Small intestine (tissue), 7 donors: ENCODE measurements at regions not wholly inside any gene's neighbourhood (a gene's known extent, or its start where the extent isn't known, plus 50 kb on each side); places are given as distances from the start of the nearest gene placed in this dataset.

Experiments used
- DNase-seq, 2 donors: peaks; one replicate each; pipeline versions ENCODE4 v3.0.0 to v3.0.0-alpha.2; 2013
- FAIRE-seq: peaks from 2 replicates; lab custom pipeline; 2012; peaks lifted over from hg19 to GRCh38; lab: Jason Lieb, UNC
- H3K27ac ChIP-seq, 3 donors: one replicate each; pipeline ENCODE4 v1.5.1; 2013; ENCODE audit warnings: low read length in 2 of 3, mild to moderate bottlenecking in 2 of 3, control low read depth in 1 of 3, inconsistent platforms in 1 of 3, low read depth in 1 of 3, moderate library complexity in 1 of 3
- H3K27me3 ChIP-seq, 3 donors: one replicate each; pipeline ENCODE4 v1.6.1; 2013; ENCODE audit warnings: low read length in 3 of 3, inconsistent platforms in 1 of 3; ENCODE audit not compliant: control insufficient read depth in 3 of 3, insufficient read depth in 3 of 3
- H3K36me3 ChIP-seq, 3 donors: one replicate each; pipeline ENCODE4 v1.6.1; 2013; ENCODE audit warnings: low read length in 3 of 3, inconsistent platforms in 1 of 3, low read depth in 1 of 3, mild to moderate bottlenecking in 1 of 3, moderate library complexity in 1 of 3; ENCODE audit not compliant: control insufficient read depth in 3 of 3, insufficient read depth in 2 of 3
- H3K4me1 ChIP-seq, 3 donors: one replicate each; pipeline ENCODE4 v1.6.1; 2013; ENCODE audit warnings: low read length in 2 of 3, inconsistent platforms in 1 of 3, low read depth in 1 of 3, mild to moderate bottlenecking in 1 of 3, moderate library complexity in 1 of 3; ENCODE audit not compliant: control insufficient read depth in 3 of 3, insufficient read depth in 2 of 3
- H3K4me3 ChIP-seq, 3 donors: one replicate each; pipeline ENCODE4 v1.5.1; 2013; ENCODE audit warnings: low read length in 3 of 3, control low read depth in 1 of 3, inconsistent platforms in 1 of 3, low read depth in 1 of 3, mild to moderate bottlenecking in 1 of 3, moderate library complexity in 1 of 3
- H3K9me3 ChIP-seq, 2 donors: one replicate each; pipeline ENCODE4 v1.6.1; 2013; ENCODE audit warnings: low read depth in 1 of 2, low read length in 1 of 2; ENCODE audit not compliant: control insufficient read depth in 2 of 2, insufficient read depth in 1 of 2
- WGBS, 3 donors: extraction: QIAGEN DNeasy Blood & Tissue Kit; methylation state at CpG; one replicate each; pipeline ENCODE4 v1.1.7; 2013; 5-methylcytosine and 5-hydroxymethylcytosine counted together
- donor health status: healthy with polysubstance abuse.
- donor health status: control.
- donor health status: control.
- donor health status: Bipolar disorder and iron deficiency.
- donor health status: healthy.

DNA sequence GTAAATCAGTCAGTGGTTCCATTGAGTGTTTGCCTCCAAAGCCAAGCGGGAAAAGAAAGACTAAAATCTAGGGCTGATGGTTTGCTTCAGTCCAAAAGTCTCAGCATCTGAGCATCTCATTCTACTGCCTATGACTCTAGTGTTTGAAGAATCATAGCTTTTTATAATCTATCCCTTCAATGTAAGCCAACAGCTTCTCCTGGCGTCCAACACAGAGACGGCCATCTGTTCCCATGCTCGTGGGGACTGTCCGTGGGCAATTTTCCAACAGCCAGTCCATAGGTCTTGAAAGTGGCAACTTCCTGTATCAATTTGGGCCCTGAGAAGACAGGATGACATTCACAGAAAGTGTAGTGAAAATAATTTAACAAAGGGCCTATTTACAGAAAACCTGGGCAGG lies 544.4 kb upstream of the TMEM132C start:
- H3K4me1 ChIP-seq, result no peaks in the 10 kb centered on the region
- DNase-seq (no peak), FAIRE-seq (no peak)
- no peak overlapping the region for H3K27ac ChIP-seq
- 67 to 87% (median 77%) methylated on average over 5 of the region's 5 CpGs for WGBS, 3 donors
- H3K9me3 ChIP-seq, result no peaks in the 10 kb centered on the region
- H3K4me3 ChIP-seq, result no peak overlapping the region
- no peaks in the 10 kb centered on the region for H3K27me3 ChIP-seq
- no peaks in the 10 kb centered on the region for H3K36me3 ChIP-seq

DNA sequence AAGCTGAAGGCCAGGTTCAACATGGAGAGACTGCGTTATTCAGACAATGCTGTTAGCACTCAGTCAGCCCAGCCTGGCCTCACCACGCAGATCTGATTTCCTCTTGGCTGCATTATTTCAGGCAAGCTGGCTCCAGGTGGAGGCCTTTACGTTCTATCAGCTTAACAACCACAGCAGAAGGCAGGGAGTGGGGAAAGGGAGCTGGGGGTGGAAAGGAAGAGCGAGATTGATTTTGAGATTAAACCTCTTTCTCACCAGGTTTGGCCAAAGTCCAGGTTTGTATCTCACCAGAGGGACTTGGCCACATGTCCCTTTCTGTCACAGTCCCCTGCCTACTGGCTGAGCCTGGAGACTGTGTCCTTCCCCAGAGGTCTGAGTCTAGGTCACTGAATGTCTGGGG lies 543.7 kb upstream of the TMEM132C start:
- 41 to 55% (median 49%) methylated on average over 4 of the region's 4 CpGs for WGBS, 3 donors
- Histone ChIP-seq H3K4me3 (no peak overlapping the region), H3K9me3 (no peaks in the 10 kb centered on the region), H3K36me3 (no peaks in the 10 kb centered on the region), H3K4me1 (no peaks in the 10 kb centered on the region), H3K27me3 (no peaks in the 10 kb centered on the region), H3K27ac (no peak overlapping the region)
- DNase-seq (no peak), FAIRE-seq (no peak)

DNA sequence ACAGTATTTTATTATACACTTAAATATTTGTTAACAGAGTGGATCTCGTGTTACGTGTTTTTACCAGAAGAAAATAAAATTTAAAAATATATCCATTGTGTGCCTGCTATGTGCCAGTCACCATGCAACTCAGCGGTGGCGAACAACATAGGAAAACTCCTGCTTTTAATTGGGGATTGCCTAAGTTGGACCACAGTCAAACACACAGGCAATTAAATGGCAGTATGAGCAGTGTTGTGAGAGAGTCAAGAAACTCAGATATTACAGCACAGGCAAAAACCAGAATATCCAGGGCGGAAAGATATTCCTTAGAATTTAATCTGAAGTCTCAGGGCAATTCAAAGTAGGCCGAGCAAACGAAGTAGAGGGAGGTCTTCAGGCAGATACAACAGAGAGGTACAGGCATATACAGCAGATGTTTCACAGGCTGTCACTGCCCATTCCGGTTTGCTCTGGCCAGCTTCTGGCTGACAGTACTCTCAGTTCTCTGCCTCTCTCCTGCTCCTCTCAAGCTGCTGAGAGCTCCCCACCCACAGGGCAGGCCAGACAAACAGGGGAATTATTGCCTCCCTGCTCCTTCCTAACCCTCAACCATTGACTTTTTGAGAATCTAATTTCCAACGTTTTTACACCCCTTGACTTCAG lies 540.2 kb upstream of the TMEM132C start:
- Histone ChIP-seq H3K27ac (no peak overlapping the region), H3K4me1 (no peaks in the 10 kb centered on the region), H3K4me3 (no peak overlapping the region), H3K36me3 (no peaks in the 10 kb centered on the region), H3K9me3 (no peaks in the 10 kb centered on the region), H3K27me3 (no peaks in the 10 kb centered on the region)
- DNase-seq, result no peak
- FAIRE-seq, result no peak
- 65 to 72% (median 69%) methylated on average over 9 of the region's 9 CpGs for WGBS, 3 donors

DNA sequence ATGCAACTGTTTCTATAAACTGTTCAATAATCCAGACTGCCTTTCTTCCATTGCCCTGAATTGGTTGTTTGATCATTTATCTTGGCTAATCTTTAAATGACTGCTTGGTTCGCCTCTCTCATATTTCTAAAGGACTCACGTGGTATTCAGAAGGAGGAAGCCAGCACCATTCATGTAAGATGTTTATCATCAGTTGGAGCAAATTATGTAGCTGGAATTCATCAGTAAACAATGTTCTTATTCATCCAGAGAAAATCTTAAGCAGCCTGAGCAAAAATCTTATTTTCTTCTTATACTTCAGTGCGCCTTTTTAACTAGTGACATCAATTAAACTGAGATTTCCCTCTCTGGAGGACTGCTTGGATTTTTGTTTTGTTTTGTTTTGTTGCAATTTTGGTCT lies 538.7 kb upstream of the TMEM132C start:
- 54 to 74% (median 68%) methylated on average over 3 of the region's 3 CpGs for WGBS, 3 donors
- FAIRE-seq (no peak), DNase-seq (no peak)
- Histone ChIP-seq H3K27ac (no peak overlapping the region), H3K4me3 (no peak overlapping the region), H3K36me3 (no peaks in the 10 kb centered on the region), H3K9me3 (no peaks in the 10 kb centered on the region), H3K27me3 (no peaks in the 10 kb centered on the region), H3K4me1 (no peaks in the 10 kb centered on the region)

DNA sequence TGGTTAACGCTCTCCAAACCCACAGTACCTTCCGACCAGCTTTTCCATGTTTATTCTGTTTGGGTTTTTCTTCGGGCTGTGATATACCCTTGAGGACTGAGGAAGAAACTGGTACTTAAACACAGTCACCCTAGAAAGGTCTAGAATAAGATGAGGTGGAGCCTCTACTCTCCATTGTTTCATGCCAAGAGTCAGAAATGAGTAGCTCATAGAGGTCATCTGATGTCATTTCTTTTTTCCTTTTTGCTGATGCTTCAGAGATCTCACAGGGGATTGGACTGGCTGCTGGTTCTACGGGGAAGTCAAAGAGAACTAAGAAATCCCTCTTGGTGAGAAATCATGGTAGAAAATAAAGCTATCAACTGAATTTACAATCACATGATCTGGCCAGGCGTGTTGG lies 538.2 kb upstream of the TMEM132C start:
- DNase-seq (no peak), FAIRE-seq (no peak)
- Histone ChIP-seq H3K4me1 (no peaks in the 10 kb centered on the region), H3K4me3 (no peak overlapping the region), H3K36me3 (no peaks in the 10 kb centered on the region), H3K9me3 (no peaks in the 10 kb centered on the region), H3K27ac (no peak overlapping the region), H3K27me3 (no peaks in the 10 kb centered on the region)
- 74 to 84% (median 80%) methylated on average over 5 of the region's 5 CpGs for WGBS, 3 donors

DNA sequence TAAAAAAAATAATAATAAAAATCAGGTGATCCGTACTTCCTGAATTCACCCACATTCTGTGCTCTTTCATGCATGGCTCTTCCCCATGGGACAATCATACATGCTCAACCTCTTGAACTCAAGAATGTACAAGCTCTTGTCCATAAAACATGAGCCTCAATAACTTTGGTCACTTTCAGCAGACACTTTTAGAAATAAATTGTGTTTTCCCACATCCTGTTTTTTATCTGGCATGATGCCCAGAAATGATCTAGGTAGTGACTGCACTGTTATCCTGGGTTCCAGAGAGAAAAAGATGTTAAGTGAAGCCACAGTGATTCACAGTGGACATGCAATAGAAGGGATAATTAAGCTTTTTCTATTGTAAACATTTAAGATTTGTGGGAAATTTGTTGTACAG lies 537.6 kb upstream of the TMEM132C start:
- Histone ChIP-seq H3K9me3 (no peaks in the 10 kb centered on the region), H3K27me3 (no peaks in the 10 kb centered on the region), H3K27ac (no peak overlapping the region), H3K4me3 (no peak overlapping the region), H3K4me1 (no peaks in the 10 kb centered on the region), H3K36me3 (no peaks in the 10 kb centered on the region)
- DNase-seq, result no peak
- WGBS, 3 donors, result 60 to 77% (median 76%) methylated on average over 1 of the region's 1 CpG
- FAIRE-seq, result no peak

DNA sequence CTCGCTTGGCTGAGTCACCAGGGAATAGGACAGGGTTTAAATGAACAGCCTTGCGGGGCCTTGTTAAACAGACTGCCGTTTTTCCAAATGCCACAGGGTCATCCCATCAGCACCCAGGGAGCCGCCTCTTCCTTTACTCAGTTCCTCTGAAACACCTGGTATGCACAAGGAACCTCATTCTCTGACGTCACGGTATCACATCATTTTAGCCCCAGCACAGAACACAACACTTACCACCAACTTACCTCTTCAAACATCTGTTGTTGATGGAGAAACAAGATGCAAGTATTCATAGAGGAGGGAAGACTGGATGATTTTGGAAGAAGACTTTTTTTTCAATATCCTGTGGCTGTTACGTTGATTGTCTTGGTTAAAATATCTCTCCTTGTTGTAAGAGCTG lies 535.3 kb upstream of the TMEM132C start:
- no peak overlapping the region for H3K27ac ChIP-seq
- FAIRE-seq (no peak), DNase-seq (no peak)
- WGBS, 3 donors, result 66 to 77% (median 71%) methylated on average over 7 of the region's 7 CpGs
- no peaks in the 10 kb centered on the region for H3K9me3 ChIP-seq
- no peak overlapping the region for H3K4me3 ChIP-seq
- H3K27me3 ChIP-seq, result no peaks in the 10 kb centered on the region
- H3K4me1 ChIP-seq, result no peaks in the 10 kb centered on the region
- no peaks in the 10 kb centered on the region for H3K36me3 ChIP-seq

DNA sequence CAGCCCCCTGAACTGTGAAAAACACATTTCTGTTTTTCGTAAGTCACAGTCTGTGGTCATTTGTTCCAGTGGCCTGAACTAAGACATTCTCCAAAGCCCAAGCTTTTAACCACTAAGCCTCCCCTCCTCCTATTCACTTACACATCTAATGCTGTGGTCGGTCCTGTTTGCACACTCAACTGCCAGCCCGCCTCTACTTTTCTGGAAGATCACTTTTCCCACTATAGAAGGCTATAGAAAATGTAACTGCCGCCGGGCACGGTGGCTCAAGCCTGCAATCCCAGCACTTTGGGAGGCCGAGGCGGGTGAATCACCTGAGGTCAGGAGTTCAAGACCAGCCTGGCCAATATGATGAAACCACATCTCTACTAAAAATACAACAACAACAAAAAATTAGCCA lies 524.7 kb upstream of the TMEM132C start:
- Histone ChIP-seq H3K27ac (no peak overlapping the region), H3K4me1 (no peaks in the 10 kb centered on the region), H3K36me3 (no peaks in the 10 kb centered on the region), H3K27me3 (no peaks in the 10 kb centered on the region), H3K4me3 (no peak overlapping the region), H3K9me3 (no peaks in the 10 kb centered on the region)
- WGBS, 3 donors, result 88 to 95% (median 89%) methylated on average over 8 of the region's 8 CpGs
- no peak for FAIRE-seq
- DNase-seq, result no peak
